HG03103 (cell line): ENCODE measurements at regions not wholly inside any gene's neighbourhood (a gene's known extent, or its start where the extent isn't known, plus 50 kb on each side); places are given as distances from the start of the nearest gene placed in this dataset.
"Not testable (repeated sequence)": the region's sequence is repeated elsewhere in the genome, so short reads cannot be mapped to it uniquely, and the experiment has no call there.

ENCODE experiments used
- ATAC-seq: cut with Tn5 transposase; IDR thresholded peaks from one replicate; pipeline ENCODE4 v1.9.1; 2021; ENCODE audit warnings: low read depth; ENCODE audit not compliant: unreplicated experiment

DNA sequence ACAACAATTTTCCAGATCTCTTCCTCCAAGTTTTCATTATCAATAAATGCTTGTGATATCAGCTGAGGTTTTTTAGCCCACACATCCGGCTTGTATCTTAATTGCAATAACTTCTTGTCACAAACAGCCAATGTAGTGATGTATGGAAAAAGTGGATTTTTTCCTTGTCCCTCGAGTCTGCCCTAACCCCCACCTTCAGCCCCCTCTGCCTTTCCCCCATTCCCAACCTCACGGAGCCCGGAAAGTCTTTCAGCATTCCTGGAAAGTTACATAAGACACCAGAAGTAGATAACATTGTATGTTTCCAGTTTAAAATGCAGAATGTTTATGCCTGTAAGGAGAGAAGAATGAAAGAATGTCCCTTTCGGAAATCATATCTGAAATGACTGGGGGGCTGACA lies 179.2 kb upstream of the PHACTR1 start:
- no peak for ATAC-seq

DNA sequence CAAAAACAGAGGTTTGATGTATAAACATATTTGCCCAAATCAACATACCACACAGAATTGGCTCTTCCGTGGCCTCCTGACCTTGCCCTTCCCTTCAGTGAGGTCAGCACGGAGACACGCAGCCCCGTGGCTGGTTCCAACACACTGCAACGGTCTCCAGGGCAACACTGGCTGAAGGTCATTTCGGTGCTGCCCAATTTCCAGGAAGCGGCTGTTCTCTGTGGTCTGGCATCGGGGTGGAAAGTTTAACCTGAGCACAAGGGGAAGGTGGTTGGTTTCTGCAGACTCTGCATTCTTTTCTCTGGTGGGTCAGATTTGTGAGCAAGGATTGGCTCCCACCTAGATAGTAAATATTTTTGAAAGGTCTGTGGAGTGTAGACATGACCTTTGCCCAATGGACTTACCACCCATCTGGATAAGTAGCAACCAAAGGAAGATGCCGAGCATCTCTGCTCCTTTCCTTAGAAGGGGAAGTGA lies 177.6 kb upstream of the PHACTR1 start:
- no peak for ATAC-seq

DNA sequence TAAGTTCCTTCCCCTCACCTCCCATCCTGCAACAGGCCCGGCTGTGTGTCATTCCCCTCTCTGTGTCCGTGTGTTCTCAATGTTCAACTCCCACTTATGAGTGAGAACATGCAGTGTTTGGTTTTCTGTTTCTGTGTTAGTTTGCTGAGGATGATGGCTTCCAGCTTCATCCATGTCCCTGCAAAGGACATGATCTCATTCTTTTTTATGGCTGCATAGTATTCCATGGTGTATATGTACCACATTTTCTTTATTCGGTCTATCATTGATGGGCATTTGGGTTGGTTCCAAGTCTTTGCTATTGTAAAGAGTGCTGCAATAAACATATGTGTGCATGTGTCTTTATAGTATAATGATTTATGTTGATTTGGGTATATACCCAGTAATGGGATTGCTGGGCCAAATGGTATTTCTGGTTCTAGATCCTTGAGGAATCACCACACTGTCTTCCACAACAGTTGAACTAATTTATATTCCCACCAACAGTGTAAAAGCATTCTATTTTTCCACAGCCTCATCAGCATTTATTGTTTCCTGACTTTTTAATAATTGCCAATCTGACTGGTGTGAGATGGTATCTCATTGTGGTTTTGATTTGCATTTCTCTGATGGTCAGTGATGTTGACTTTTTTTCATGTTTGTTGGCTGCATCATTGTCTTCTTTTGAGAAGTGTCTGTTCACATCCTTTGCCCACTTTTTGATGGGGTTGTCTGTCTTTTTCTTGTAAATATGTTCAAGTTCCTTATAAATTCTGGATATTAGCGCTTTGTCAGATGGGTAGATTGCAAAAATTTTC lies 174.1 kb upstream of the PHACTR1 start:
- not testable (repeated sequence) for ATAC-seq

DNA sequence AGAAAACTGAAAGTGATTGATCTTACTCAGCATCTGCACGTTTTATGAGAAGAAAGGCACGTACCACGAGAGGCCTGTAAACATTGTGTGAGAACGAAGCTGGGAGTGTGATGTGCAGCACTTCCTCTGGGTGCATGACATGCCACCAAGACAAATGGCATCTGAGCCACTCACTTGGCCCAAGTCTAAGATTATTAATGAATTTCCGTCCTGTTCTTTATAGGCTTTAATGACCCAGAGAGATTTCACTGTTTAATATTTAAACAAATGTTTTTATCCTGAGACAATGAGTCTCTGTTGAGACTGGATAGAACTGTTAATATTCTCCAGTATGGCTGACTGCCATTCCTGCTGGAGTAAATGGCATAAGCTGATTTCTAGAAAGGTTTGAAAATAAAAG lies 172.6 kb upstream of the PHACTR1 start:
- ATAC-seq: no peak

DNA sequence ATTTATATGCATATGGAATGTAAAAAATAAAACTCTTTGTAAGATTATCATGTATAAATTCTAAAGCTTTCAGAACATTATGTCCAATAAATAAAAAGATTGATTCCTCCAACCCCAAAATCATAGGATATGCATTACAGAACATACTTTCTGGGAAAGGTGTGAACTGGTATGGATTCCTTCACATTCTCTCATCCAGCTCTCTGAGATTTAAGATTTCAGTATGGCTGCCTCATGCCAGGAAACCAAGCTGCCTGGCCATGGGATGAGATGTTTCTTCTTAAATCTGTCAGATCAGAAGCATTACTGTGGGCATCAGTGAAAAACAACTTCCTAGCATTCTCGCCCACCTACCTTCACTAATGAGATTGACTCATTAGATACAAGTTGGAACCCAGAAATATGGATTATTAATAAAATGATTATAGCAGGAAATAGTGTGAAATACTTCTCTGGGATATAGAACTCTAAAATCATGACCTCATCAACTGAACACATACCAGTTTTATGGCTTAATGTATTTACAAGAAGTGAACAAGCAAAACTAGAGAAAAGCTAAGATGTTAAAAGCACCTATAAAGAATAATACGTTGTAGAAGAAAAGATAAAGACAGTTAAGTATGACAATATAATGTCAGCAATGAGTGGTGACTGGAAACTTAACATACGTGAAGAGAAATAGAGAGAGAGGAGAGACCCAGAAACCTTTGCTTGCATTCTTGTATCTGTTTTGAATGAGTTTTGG lies 171.6 kb upstream of the PHACTR1 start:
- ATAC-seq: no peak

DNA sequence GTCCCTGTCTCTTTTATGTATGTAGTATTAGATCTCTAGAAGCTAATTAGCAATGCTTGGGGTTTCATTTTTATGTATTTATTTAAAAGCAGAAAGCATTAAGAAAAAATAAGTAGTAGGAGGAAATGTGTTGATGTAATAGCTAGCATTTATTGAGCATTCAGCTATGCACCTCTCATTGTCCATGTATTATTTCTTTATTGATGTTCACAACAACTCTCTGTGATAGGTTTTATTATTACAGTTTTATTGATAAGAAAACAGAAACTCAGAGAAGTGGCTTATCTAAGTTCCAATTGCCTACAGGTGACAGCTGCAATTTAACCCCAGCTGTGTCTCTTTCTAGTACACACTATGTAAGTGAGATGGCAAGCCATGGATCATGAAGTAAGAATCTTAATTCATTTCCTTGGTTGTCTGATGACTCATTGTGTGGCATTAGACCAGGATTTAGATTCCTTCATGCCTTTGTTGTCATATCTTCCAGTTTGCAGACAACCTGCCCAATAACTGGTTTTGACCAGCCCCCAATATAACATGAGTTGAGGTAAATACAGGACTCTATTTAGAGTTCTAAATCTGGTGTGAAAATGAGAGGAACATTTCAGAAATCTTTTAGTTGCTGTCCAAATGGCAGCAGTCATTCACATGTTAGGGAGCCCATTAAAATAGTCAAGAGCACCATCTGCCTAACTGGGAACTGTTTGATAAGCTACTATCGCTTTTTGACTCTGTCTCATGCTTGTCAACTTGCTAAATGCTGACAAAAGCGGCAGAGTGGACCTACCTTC lies 170.8 kb upstream of the PHACTR1 start:
- ATAC-seq: no peak

DNA sequence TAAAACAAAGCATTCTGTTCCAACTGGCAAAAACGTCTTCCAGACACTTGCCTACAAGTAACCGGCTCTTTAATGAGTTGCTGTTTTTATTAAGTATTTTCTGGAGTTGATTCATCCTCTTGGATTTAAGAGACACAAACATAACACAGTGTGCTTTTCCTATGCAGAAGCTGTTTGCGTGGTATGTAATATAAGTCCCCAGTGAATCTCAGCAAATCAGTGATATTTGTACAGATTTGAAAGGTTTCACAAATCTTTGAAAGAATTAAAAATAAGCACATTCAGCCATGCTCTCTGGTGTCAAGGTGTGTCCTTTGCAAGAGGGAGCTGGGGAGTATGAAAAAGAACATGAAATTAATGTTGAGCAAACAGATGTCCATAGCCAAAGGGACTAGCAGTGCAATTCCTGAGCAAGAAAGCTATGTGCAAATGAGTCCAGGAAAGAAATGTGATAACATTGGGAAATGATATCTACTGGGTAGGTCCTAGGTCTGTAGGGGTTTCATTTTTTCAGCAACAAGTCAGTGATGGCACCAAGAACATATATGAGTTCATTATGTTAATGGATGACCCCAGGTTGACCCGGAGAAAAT lies 170.1 kb upstream of the PHACTR1 start:
- no peak for ATAC-seq

DNA sequence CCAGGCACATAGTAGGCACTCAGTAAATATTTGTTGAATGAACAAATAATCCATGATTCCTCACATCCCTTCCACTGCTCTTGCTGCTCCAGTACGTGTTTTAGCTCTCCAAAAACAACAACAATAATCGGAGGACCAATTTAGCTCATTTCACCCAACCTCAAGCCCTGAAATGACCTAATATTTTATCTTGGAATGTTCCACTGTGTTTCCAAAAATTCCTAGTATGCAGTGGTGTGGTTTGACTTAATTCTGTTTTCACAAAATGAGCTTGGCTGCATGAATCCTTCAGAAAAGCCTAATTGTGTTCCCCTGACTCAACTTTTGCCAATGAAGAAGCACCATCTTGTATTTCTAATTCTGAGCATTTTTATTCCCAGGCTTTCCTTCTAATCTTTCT lies 168.0 kb upstream of the PHACTR1 start:
- ATAC-seq: no peak

DNA sequence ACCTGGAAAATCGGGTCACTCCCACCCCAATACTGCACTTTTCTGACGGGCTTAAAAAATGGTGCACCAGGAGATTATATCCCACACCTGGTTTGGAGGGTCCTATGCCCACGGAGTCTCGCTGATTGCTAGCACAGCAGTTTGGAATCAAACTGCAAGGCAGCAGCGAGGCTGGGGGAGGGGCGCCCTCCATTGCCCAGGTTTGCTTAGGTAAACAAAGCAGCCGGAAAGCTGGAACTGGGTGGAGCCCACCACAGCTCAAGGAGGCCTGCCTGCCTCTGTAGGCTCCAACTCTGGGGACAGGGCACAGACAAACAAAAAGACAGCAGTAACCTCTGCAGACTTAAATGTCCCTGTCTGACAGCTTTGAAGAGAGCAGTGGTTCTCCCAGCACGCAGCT lies 167.1 kb upstream of the PHACTR1 start:
- not testable (repeated sequence) for ATAC-seq

DNA sequence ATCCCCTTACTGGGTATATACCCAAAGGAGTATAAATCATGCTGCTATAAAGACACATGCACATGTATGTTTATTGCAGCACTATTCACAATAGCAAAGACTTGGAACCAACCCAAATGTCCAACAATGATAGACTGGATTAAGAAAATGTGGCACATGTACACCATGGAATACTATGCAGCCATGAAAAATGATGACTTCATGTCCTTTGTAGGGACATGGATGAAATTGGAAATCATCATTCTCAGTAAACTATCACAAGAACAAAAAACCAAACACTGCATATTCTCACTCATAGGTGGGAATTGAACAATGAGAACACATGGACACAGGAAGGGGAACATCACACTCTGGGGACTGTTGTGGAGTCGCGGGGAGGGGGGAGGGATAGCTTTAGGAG lies 161.7 kb upstream of the PHACTR1 start:
- not testable (repeated sequence) for ATAC-seq

DNA sequence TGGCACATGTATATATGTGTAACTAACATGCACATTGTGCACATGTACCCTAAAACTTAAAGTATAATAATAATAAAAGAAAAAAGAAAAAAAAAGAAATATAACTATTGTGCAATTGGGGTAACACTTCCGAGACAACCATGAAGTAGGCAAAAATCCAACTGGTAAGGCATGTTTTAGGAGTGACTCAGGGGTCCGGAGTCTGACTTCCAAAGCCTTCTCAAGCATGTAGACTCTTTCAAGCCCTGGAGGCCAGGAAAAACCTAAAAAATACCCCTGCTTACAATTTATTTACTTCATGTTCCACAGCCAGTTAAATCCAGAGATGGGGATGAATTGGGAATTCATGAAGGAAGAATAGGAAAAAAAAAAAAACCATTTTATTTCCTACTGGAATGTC lies 161.3 kb upstream of the PHACTR1 start:
- no peak for ATAC-seq

DNA sequence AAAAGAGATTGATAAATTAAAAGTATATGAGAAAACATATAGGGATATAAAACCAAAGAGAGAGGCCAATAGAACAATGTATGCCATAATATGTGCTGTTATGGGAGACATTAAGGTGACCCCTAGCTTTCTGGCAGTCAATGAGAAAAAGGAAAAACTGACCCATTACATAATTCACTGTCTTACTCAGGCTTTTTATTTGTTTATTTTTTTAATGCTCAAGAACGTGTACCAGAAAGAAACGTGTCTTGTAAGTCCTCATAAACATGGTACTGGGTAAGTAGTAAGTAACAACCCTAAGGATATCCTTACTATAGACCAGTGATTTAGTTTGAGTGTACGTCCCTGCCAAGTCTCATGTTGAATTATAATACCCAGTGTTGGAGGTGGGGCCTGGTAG lies 160.8 kb upstream of the PHACTR1 start:
- no peak for ATAC-seq

DNA sequence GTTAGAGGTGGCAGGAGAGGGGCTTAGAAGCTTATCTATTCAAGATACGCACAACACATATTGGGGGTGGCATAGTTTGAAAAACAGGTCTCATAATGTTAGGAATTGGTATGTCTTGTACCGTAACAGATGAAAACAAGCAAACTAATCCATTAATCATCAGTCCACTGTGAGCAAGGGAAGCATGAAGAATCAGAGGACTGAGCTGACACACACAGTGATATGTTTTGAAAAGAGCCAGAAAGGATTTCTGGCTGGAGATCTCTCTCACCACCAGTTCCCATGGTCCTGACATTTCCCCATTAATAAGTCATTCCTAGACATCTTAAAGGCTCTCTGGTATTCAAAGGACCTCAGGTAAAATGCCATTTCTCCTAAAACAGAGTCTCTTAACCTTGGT lies 158.8 kb upstream of the PHACTR1 start:
- no peak for ATAC-seq

DNA sequence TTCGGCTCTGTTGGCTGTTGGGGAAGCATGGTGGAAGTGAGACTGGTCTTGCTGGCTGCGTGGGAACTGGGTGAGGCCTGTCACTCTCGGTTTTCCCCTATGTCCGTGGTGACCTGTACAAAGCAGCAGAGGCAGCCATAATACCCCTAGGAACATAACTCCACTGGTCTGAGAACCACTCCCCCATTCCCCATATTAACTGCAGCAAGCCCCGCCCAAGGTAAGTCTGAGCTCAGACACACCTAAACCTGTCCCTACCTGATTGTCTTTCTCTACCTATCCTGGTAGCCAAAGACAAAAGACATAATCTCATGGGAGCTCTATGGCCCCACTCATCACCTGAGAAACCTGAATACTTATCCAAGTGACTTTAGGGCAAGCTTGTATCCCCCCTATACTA lies 156.3 kb upstream of the PHACTR1 start:
- no peak for ATAC-seq

DNA sequence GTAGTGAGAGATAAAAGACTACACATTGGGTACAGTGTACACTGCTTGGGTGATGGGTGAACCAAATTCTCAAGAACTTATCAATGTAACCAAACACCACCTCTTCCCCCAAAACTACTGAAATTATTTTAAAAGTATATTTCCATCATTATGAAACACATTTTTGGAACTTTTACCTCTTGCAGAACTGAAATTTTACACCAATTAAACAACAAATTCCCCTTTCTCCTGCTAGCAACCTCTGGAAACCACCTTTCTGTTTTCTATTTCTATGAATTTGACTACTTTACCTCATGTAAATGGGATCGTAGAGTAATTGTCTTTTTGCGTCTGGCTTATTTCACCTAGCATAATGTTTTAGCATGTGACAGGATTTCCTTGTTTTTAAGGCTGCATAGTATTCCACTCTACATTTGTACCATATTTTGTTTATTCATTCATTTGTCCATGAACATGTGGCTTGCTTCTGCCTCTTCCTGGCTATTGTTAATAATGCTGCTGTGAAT lies 149.9 kb upstream of the PHACTR1 start:
- no peak for ATAC-seq

DNA sequence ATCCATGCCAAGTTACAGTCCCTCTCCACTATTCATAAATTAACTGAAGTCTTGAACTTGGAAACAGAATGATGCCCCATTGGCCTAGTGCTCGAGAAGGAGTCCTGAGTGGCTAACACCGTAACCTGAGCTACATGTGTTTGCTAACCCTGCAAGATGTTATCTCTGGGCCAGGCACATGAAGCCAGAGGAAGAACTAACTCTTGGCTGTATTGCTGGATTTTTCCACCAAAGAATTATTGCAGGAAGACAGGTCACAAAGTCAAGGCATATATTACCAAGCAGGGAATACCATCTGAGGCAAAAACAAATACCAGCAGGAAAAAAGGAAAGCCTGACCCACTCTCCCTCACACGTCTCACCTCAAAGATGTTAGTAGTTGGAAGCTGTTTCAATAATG lies 148.9 kb upstream of the PHACTR1 start:
- ATAC-seq: no peak

DNA sequence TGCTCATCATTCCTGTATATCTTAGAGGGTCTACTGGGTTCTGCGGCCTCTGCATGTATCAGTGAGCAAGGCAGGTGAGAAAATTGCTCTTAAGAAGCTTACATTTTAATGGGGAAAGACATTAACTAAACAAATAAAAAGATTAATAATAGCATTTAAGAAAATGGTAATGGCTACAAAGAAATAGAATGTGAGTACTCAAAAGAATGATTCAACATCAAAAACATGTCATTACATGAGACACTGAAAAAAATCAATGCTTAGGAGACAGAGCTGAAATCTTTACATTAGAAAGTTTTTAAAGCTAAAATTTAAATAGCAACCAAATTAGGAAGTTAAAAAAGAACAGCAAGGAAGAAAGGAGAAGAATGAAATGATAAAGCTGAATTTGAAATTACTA lies 146.9 kb upstream of the PHACTR1 start:
- no peak for ATAC-seq

DNA sequence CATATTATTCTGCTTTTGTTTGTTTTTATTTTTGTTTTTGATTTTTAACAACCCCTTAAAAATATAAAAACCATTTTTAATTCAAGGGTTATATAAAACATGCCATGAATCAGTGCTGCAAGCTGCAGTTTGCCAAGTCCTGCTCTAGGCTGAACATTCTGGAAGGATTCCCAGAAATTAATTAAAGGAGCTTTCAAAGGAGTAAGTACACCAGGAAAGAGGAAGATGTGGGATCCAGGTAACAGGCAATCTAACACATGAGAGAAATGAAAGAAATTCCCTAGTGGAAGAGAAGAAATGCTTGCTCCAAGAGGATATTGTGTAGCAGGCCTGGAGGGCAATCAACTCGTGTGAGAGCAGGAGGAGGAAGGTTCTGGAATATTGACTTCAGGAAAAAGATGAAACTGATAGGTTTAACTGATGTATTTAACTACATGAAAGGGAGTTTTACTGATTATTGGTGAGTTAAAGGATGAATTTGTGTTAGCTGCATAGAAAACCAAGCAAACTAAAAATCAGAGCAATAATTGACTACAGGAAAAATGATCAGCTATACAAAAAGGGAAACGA lies 146.0 kb upstream of the PHACTR1 start:
- ATAC-seq: no peak

DNA sequence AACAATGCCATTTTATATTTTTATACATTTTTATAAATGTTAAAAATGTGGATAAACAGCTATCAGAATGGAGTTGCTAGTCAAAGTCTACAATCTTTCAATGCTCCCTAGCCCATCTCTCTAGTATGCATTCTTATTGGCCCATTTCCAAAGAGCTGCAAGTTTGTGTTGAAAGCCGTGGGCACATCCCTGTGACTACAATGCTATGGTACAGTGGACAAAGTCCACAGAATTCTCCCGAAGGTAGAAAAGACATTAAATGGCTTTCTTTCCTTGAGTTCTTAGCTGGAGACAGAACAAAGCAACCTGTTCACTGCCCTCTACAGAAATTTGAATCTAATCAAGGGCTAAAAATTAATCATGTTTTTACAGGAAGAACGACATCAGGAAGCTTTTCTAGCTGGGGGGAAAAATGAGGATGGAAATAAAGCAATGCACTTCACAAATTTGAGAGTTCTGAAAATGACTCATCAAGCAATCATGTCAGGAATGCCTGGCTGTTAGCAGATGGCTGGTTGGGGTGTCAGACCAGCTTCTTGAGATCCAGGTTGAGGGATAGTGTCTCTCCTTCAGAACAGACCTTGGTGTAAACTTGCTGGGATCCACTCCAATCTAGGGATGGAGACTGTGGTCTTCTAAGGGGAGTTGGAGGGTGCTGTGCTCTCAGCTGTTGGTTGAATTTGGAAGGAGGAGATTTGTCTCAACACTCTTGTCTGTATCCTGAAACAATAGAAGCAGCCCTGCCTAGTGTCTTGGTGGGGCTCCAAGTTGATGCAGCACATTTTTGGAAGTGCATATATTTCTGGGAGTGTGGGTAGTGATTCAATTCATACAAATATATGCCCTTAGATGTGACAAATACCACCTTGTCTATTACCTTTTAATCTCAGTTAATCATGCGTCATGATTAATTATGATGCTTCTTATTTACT lies 143.4 kb upstream of the PHACTR1 start:
- ATAC-seq: no peak
